ENCODE measurements at regions not wholly inside any gene's neighbourhood (a gene's known extent, or its start where the extent isn't known, plus 50 kb on each side); places are given as distances from the start of the nearest gene placed in this dataset.

GRCh38 chr17:77792626-77793025, 165.9 kb upstream of the TNRC6C start:
- Mint-ChIP-seq H3K4me1 (ENCODE audit: unreplicated experiment) (peaks cover 24% of the 10 kb centered on the region), H3K36me3 (ENCODE audit: low read depth, unreplicated experiment) (no peaks in the 10 kb centered on the region), H3K4me3 (ENCODE audit: unreplicated experiment) (no peak overlapping the region), H3K9me3 (ENCODE audit: unreplicated experiment) (no peaks in the 10 kb centered on the region), H3K27ac (ENCODE audit: unreplicated experiment) (no peak overlapping the region), H3K27me3 (ENCODE audit: unreplicated experiment) (peaks cover 12% of the 10 kb centered on the region)
- no peak for DNase-seq (ENCODE audit: low spot score)
- TF ChIP-seq, protein P1, sequence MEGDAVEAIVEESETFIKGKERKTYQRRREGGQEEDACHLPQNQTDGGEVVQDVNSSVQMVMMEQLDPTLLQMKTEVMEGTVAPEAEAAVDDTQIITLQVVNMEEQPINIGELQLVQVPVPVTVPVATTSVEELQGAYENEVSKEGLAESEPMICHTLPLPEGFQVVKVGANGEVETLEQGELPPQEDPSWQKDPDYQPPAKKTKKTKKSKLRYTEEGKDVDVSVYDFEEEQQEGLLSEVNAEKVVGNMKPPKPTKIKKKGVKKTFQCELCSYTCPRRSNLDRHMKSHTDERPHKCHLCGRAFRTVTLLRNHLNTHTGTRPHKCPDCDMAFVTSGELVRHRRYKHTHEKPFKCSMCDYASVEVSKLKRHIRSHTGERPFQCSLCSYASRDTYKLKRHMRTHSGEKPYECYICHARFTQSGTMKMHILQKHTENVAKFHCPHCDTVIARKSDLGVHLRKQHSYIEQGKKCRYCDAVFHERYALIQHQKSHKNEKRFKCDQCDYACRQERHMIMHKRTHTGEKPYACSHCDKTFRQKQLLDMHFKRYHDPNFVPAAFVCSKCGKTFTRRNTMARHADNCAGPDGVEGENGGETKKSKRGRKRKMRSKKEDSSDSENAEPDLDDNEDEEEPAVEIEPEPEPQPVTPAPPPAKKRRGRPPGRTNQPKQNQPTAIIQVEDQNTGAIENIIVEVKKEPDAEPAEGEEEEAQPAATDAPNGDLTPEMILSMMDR (IDR thresholded peaks at IDR 0.05; ENCODE audit: unreplicated experiment) = no peak

DNA sequence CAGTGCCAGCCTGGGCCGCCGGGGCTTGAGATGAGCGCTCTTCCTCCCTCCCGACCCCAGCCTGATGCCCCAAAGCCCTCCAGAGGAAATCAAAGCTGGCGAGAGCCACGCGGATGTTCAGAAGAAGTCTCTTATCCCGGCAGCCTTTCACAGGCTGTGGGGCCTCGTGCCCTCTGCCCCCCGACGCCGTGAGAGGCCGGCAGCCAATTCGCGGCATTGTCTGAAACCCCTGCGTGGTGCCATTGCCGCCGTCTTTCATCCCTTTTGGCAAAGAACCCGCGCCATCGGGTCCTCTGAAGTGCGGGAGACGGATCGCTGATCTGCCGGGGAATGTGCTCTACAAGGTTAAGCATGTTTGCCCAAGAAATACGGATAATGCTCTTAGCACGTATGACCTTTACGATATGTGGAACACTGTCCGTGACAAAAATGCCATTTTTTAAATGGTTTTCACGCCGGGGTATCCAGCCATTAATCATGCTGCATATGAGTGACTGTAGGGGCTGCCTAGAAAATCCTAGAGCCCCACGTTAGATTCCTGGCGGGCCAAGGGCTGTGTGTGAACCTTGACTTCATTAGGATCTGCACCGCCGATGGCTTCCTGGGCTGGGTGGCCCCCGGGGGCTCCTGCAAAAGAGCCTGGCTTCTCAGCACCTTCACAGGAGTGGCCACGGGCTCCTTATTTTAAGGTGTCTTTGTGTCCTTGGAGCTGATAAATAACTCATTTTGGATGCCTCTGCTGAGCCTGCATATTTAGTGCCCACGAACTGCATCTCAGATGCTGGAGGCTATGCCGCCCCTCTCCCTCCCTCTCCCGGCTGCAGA, 165.1 kb upstream of the TNRC6C start:
- Mint-ChIP-seq H3K4me3 (ENCODE audit: unreplicated experiment) (no peak overlapping the region), H3K4me1 (ENCODE audit: unreplicated experiment) (peaks cover 22% of the 10 kb centered on the region), H3K27ac (ENCODE audit: unreplicated experiment) (no peak overlapping the region), H3K9me3 (ENCODE audit: unreplicated experiment) (no peaks in the 10 kb centered on the region), H3K36me3 (ENCODE audit: low read depth, unreplicated experiment) (no peaks in the 10 kb centered on the region), H3K27me3 (ENCODE audit: unreplicated experiment) (peaks cover 11% of the 10 kb centered on the region)
- TF ChIP-seq, protein P1 (IDR thresholded peaks at IDR 0.05; ENCODE audit: unreplicated experiment) = no peak
- DNase-seq (ENCODE audit: low spot score) = no peak

- H3K36me3 Mint-ChIP-seq (ENCODE audit: low read depth, unreplicated experiment) = no peaks in the 10 kb centered on the region
- no peak for DNase-seq (ENCODE audit: low spot score)
- H3K9me3 Mint-ChIP-seq (ENCODE audit: unreplicated experiment) = no peaks in the 10 kb centered on the region
- TF ChIP-seq, protein P1 (IDR thresholded peaks at IDR 0.05; ENCODE audit: unreplicated experiment) = no peak
- no peak overlapping the region for H3K4me3 Mint-ChIP-seq (ENCODE audit: unreplicated experiment)
- H3K27ac Mint-ChIP-seq (ENCODE audit: unreplicated experiment) = no peak overlapping the region
- peaks cover 12% of the 10 kb centered on the region for H3K27me3 Mint-ChIP-seq (ENCODE audit: unreplicated experiment)
- peaks cover 22% of the 10 kb centered on the region for H3K4me1 Mint-ChIP-seq (ENCODE audit: unreplicated experiment)
These were observed 164.6 kb upstream of the TNRC6C start for GRCh38 chr17:77793971-77794235.

- Mint-ChIP-seq H3K36me3 (ENCODE audit: low read depth, unreplicated experiment) (no peaks in the 10 kb centered on the region), H3K4me3 (ENCODE audit: unreplicated experiment) (no peak overlapping the region), H3K27ac (ENCODE audit: unreplicated experiment) (no peak overlapping the region), H3K4me1 (ENCODE audit: unreplicated experiment) (peaks cover 17% of the 10 kb centered on the region), H3K27me3 (ENCODE audit: unreplicated experiment) (peaks cover 15% of the 10 kb centered on the region), H3K9me3 (ENCODE audit: unreplicated experiment) (no peaks in the 10 kb centered on the region)
- no peak for DNase-seq (ENCODE audit: low spot score)
- TF ChIP-seq, protein P1 (IDR thresholded peaks at IDR 0.05; ENCODE audit: unreplicated experiment) = no peak
These were observed 163.7 kb upstream of the TNRC6C start for GRCh38 chr17:77794846-77795245.

DNA sequence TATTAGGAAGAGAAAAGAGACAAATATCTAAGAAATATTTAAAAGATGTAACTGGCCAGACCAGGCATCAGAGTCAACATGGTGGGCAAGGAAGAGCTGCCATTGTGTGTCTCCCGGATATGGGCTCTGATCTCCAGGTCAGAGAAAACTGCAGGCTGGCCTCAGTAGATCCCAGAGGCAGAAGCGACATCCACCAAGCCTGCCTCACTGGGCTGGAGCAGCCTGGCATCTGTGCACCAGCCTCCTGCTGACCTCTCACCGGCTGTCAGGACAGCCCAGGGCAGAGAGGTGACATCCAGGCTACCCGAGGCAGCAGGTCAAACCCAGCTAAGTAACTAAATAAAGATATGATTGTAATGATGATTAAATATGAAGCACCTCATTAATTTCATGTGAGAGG, 162.8 kb upstream of the TNRC6C start:
- Mint-ChIP-seq H3K36me3 (ENCODE audit: low read depth, unreplicated experiment) (no peaks in the 10 kb centered on the region), H3K9me3 (ENCODE audit: unreplicated experiment) (no peaks in the 10 kb centered on the region), H3K27ac (ENCODE audit: unreplicated experiment) (no peak overlapping the region), H3K4me3 (ENCODE audit: unreplicated experiment) (no peak overlapping the region), H3K4me1 (ENCODE audit: unreplicated experiment) (peaks cover 9% of the 10 kb centered on the region), H3K27me3 (ENCODE audit: unreplicated experiment) (peaks cover 10% of the 10 kb centered on the region)
- DNase-seq (ENCODE audit: low spot score) = no peak
- TF ChIP-seq, protein P1 (IDR thresholded peaks at IDR 0.05; ENCODE audit: unreplicated experiment) = no peak
